Uterus (tissue), 2 donors: ENCODE measurements at regions not wholly inside any gene's neighbourhood (a gene's known extent, or its start where the extent isn't known, plus 50 kb on each side); places are given as distances from the start of the nearest gene placed in this dataset.

ENCODE experiments used
- POLR2A ChIP-seq, 2 donors: fragments of 450-650 bp; IDR thresholded peaks; one replicate each; pipeline ENCODE4 v1.6.1; 2016; ENCODE audit warnings: antibody characterized with exemption in 2 of 2, mild to moderate bottlenecking in 1 of 2, moderate library complexity in 1 of 2
- TF ChIP-seq, protein P1 (sequence below), 4 experiments: fragments of 200-600 bp in 2 of 4; fragments of 450-650 bp in 2 of 4; sonication (generic) in 2 of 4; IDR thresholded peaks; one replicate each; pipeline ENCODE4 v1.5.1; 2016 to 2019; ENCODE audit warnings: antibody characterized with exemption in 4 of 4, mild to moderate bottlenecking in 2 of 4, moderate library complexity in 1 of 4

DNA sequence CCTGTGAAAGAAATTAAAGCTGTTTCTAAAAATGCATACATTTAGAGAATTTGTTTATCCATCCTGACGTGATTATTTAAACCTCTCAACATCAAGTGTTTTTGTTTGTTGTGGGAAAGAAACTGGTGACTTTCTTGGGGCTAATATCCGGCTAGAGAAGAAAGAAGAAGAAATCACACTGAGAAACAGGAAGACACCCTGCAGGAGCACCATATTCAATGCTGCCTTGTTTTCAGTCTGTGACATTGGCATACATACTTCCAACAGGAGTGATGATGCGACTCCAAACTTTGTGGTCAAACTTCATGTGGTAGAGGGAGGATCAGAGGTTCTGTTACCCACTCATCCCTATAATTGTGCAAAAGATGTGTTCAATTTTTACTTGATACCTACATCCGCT is 997.6 kb upstream of the CITED2 start:
- TF ChIP-seq, protein P1, sequence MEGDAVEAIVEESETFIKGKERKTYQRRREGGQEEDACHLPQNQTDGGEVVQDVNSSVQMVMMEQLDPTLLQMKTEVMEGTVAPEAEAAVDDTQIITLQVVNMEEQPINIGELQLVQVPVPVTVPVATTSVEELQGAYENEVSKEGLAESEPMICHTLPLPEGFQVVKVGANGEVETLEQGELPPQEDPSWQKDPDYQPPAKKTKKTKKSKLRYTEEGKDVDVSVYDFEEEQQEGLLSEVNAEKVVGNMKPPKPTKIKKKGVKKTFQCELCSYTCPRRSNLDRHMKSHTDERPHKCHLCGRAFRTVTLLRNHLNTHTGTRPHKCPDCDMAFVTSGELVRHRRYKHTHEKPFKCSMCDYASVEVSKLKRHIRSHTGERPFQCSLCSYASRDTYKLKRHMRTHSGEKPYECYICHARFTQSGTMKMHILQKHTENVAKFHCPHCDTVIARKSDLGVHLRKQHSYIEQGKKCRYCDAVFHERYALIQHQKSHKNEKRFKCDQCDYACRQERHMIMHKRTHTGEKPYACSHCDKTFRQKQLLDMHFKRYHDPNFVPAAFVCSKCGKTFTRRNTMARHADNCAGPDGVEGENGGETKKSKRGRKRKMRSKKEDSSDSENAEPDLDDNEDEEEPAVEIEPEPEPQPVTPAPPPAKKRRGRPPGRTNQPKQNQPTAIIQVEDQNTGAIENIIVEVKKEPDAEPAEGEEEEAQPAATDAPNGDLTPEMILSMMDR (IDR thresholded peaks at IDR 0.05), result no peak
- TF ChIP-seq POLR2A (IDR thresholded peaks at IDR 0.05), result no peak
